HT-29 (cell line): ENCODE measurements at regions not wholly inside any gene's neighbourhood (a gene's known extent, or its start where the extent isn't known, plus 50 kb on each side); places are given as distances from the start of the nearest gene placed in this dataset.

Experiments used
- DNase-seq: peaks from one replicate; pipeline ENCODE4 v3.0.0-alpha.2; 2015; ENCODE audit warnings: low spot score

DNA sequence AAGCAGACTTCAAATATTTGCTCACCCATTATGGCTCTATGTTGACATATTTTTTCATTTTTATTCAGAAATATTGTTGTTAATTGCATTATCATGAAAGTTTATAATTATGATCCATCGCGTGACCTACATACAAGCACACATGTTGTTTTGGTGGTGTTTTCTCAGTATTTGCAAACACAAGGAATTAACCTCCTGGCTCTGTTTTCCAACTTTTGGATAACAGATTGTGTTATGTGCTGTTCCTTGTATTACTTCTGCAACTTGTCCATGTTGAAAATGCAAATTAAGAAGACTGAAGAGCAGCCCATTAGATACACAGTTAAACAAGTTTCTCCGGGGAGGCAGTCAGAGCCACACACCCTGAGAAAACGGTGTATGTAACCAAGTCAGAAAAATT lies 201.2 kb downstream of the SEC23A start:
- DNase-seq: no peak

DNA sequence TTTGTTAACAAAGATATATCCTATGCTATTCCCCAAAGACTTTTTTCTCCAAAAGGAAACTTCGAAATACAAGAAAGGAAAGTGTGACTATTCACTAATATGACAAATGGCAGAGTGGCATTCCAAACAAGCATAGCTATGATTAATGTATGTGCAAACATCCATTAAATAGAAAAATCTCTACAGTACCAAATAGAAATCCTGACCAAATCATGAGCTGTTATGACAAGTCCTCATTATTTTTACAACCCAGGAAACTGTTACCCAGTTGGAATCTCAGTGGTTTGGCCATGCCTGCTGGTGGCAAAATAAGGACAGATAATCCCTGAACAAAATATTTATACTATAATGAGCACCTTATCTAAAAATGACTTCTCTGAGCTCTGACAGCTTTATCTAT lies 202.1 kb downstream of the SEC23A start:
- no peak for DNase-seq

DNA sequence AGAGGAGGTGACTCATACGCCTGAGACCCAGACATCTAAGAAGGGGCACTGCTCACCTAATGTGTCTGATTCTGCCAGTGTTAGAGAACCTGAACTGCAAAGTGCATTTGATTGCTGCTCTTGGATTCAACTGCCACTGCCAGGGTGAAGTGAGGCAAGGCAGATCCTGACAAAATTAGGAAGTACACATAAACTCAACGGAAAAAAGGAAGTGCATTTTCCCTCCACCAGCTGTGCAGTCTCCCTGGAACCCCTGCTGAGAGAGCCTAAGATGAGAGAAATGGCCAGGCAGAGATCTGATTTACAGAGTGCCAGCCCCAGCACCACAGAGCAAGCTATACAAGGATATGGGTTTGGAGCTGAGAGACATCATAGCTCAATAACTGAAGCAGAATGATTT lies 215.3 kb downstream of the SEC23A start:
- DNase-seq: no peak

DNA sequence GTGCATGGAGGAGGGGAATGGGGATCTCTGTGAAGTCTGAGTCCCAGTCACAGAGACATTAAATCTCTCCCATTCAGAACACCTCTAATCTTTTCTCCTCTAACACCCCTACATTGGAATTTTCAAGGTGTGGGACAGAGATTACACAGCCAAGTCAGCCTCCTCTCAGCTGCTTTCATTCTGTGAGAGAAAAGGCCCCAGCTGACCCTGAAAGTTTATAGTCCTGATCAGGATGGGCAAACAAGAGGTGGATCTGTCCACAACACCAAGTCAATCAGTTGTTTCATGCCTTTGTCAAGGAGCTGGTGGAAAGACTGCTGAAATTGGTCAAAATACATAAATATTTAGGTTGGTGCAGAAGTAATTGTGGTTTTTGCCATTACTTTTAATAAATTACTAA lies 218.9 kb downstream of the SEC23A start:
- no peak for DNase-seq

DNA sequence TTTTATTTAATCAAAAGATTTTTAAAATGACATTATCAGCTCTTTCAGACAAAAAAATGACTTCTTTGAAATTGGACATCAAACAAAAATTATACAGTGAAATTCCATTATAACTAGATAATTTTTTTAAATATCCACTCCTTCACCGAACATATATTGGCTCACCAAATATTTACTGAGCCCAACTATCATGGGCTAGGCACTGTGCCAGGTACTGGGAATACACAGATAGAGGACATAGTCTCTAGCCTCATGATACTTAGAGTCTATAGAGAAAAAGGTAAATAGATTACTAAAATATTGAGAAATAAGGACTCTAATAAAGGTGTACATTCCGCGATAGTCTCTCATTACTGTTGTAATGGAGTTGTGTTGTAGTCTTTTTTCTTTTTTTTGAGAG lies 219.9 kb downstream of the SEC23A start:
- DNase-seq: no peak

DNA sequence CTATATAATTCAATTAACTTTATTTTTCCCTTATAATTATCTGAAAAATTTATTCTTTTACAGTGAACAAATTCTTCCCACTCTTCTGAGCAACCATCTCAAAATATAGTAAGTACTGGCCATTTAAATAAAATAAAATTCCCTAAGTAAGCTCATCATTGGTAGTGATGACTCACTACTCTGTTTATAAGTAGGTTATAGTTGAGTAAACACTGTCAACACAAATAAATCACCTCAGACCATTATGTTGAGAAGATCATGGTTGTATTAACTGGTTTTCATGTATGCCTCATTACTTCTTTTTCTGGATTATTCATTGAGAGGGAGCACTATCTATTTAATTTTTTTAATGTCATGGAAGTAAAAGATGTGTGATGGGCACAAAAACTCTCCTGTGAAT lies 220.5 kb downstream of the SEC23A start:
- no peak for DNase-seq

DNA sequence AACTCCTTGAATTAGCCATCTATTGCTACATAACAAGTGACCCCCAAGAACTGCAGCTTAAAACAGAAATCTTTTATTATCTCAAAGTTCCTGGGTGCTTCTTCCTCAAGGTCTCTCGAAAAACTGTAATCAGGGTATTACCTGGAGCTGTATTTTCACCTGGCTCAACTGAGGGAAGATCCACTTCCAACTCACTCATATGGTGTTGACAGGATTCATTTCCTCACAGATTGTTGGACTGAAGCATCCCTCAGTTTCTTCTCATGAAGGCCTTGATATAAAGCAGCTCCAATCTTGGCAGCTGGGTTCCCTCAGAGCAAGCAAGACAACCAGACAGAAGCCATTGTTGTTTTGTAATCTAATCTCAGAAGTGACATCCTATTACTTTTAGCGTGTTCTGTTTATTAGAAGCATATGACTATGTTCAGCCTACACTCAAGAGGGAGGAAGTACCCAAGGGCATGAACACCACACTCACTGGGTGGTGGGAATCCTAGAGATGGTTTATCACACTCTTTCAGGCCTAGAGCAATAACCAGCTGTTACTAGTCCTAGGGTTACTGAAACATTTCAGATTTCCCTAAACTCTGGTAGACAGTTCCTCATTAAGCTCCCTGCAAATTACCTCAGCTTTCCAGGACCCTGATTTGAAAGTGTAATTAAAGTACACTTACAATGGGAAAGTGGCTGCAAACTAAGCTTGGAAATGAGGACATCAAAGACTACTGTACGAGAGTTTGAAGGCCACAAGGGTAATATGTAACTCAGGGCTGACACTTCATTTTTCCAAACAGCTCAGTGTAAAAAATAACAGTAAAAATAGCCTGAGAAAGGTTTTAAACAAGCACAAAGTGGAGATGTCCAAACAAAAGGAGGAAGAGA lies 222.2 kb downstream of the SEC23A start:
- DNase-seq: no peak

DNA sequence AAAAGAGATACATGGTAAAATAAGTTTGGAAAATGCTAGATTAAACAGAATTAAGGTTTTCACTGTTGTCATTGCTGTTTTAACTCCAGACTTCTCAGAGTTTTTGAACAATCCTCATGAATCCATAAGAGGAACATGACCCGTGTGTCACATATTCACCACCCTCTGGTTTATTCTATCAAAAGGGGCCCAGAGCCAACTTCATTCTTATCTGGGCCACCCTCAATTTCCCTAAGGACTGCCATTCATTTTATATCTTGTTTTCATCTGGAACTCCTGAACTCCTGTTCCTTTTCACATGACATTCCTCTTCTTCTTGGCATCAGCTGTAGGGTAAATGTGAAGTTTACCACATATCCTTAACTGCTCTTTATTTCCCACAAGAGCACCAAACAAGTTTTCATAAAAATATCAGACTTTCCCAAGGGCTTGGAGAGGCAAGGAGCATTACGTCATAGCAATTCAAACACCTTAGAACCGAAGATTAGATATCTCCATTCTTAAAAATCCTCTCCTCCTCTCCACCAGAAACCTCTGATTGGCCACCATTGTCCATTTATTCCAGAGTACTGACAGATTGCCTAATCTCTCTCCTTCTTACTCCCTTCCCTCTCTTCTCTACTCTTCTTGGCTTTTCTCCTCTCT lies 225.2 kb downstream of the SEC23A start:
- DNase-seq: no peak

DNA sequence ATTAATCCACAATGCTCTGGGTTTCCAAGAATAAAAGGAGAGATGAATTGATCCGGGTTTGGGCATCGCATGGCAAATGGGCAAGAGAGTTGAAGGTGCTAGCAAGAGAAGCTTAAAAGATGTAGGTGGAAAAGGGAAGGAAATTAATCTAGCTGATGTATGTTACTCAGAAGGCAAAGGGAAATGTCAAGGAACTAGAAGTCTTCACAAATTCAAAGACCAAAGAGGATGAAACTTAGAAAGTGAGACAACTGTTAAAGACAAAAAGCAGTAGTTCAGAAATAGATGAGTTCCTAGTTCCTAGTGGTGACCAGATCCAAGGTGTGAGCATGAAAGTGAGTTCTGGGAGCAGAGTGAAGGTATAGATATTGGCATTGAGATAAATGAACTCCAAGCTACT lies 228.3 kb downstream of the SEC23A start:
- DNase-seq: no peak

DNA sequence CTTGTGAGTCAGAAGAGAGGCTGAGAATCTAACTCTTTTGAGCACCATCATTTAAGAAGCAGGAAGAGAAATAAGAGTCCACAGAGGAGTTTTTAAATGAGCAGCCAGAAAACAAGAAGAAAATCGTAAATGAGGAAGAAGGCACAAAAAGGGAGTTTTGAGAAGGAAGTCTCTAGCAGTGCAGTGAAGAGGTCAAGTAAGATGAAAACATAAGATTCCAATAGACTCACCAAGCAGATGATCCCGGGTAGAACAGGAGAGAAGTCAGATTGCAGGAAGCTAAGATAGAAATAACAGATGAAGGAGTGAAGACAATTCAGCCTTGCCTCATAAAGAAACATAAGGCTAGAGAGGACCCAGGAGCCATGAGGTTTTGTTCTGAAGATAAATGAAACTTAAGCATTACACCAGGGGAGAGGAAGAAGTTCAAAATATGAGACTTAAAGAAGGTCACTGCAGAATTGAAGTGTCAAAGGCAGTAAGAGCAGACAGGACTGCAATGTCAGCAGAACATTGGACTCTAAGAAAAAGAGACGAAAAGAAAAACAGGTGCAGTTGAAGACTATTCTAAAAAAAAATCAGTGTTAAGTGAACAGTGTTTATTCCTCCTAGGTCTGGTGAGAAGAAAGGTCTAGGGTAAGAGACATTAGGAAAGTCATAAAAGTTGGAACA lies 229.0 kb downstream of the SEC23A start:
- no peak for DNase-seq

DNA sequence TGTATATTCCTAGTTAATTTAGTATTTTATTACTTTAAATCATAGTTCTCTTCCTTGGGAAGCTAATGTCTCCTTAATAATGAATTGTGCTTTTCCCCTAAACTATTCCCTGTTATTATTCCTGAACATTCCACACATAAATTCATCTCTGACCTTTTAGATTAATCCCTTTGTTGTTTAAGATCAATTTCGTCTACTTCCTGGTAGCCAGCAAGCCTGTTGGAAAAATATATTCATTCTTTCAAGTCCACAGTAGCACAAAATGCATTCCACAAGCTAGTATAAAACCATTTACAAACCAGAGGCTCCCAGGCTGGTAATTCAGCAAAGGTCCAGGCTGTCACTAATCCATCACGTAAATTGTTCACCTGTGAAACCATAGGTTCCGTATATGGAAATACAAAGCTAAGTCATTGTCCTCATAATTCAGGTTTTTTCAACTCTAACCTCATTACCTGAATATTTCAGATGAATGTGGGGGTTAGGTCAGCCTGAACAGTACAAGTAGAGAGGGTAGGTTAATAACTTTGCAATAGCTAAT lies 232.7 kb downstream of the SEC23A start:
- no peak for DNase-seq

DNA sequence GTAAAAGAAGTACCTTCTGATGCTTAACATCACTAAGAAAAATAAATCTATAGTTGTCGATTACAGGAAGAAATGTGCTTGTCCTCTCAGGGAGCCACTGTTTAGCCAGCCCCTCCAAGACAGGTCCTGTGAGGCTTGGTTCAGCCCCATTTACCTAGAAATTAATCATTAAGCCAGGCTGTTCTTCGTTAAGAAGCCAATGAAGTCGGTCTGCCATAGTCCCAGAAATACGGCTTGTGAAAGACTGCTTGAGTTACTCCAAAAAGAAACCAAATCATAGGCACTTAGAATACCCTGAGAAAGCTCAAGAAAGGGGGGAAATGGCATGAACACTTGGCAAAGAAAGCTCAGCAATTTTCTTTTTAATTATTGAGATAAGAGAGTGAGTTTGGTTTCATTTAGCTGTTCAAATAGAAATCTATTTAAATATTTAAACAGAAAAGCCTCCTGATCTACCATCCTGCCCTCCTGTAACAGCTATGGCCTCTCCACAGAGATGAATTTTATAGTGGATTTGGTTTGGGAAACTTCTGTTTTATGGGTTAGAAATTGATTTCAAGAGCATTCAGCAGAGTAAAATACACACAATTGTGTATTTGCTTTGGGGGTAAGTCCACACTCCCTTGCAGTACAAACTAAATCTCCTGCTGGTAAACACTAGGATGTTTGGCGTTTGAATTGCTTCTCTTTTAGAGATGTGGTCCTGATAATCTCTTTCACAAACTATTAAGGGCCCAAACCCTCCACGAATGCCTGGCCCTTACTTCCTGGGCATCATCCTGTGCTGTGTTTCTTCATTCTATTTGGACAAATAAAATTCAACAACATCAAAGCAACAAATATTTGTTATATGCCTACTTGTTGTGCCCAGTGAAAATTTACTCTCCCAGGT lies 234.4 kb downstream of the SEC23A start:
- no peak for DNase-seq

DNA sequence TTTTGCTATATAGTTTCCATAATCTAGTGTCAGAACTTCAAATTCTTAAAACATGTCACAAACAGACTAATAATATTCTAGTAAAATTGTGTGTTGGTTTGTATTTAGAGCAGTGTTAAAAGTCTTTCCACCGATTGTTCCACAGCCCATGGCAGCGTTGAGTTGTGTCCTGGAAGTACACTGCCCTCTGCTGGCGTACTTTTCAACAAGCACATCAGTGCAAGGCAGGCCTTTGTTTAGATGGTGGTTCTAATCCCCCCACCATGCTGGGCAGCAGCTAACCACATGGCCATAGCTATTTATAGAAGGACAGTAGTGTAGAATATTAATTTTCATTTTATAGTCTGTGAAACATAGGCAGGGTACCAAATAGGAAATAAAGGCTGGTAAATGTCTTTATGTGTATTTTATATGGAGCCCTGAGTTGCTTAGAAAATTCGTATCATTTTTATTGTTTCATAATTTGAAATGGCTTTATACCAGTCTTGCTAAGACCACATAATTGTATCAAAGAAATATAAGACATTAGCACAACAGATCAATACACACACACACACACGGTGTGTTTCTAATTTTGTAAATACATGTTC lies 235.4 kb downstream of the SEC23A start:
- peak; percentile 66 for DNase-seq

DNA sequence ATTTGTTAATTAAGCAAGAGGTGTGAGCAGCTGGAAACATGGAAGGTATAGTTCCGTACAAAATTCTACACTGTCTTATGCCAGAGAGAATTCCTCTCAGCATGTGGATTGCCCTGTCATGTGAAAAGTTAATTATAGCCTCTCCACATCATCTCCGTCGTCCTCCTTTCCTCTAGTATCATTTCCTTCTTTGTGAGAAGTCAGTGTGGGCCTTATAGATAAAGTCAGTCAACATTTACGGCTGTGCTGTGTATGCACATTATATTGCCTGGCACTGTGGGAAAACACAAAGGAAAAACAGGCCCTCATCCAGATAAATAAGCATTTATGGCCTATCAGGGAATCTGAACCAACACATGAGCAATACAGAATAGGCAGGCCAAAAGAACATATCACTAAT lies 236.6 kb downstream of the SEC23A start:
- no peak for DNase-seq

DNA sequence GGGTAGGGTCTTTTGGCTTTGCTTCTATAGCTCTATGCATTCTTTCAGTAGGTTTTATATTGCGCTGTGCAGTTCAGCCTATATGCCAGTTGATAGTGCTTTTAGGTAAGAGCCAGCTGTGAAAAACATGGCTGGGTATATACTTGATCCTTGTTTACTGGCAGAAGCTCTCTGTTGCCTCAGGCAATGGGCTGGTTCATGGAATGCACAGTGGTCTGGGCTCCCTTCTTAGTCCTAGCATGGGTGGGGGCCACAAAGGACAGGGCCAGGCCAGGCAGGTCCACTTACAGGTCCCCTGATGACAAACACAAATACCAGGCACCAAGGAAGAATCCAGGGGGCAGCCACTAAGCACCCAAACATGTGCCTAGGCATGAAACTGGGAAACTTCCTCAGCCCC lies 240.7 kb downstream of the SEC23A start:
- DNase-seq: no peak

DNA sequence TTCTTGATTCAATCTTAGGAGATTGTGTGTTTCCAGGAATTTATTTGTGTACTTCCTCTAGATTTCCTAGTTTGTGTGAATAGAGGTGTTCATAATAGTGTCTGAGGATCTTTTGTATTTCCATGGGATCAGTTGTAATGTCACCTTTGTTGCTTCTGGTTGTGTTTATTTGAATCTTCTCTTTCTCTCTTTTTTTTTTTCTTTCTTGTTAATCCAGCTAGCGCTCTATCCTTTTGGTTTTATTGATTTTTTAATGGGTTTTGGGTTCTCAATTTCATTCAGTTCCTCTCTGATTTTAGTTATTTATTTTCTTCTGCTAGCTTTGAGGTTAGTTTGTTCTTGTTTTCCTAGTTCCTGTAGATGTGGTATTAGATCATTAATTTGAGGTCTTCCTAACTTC lies 242.5 kb downstream of the SEC23A start:
- DNase-seq: no peak

DNA sequence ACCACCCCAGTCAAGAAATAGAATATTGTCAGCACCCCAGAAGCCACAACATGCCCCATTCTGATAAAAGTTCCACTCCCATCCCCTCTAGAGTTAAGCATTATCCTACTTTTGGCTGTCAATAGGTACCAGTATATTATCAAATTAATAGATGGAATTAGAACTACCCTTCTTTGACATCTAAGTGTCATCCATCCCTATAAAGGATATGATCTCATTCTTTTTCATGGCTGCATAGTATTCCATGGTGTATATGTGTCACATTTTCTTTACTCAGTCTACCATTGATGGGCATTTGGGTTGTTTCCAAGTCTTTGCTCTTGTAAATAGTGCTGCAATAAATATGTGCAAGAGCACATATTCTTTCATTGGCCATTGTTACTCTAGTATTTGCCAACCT lies 246.2 kb downstream of the SEC23A start:
- DNase-seq: no peak

DNA sequence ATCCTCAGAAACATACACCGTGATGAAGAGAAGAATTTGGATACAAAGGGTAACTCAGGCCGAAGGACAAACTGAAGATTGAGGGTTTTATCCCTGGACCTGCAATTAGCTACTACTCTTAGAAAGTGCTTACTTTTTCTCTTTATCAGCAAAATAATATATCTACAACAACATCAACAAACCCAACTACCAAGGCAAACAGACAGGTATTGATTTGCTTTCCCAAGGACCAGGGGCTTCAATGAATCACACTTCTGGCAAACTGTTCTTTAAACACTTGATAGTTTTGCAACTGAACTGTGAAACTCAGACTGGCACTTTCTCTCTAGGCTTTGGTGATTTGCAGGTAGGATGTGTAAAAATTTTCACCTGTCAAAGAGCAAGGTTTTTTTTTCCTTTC lies 247.5 kb downstream of the SEC23A start:
- DNase-seq: no peak

DNA sequence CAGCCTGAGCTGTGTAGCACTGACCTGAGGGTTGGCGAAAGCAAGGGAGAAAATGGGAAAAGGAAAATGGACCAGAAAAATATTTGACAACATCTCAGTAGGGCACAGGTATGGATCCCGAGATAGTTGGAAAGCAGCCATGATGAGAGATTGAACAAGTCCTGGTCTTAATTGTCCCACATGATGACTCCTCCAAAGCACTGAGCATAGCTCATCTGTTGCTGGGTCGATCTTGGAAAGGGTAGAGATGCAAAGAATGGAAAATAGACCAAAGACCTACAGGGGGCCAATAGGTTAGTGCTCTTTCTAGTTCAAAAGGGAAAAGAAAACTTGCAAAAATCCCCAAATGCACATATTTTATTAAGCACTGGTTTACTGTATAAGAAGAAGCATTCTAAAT lies 251.9 kb downstream of the SEC23A start:
- DNase-seq: no peak

DNA sequence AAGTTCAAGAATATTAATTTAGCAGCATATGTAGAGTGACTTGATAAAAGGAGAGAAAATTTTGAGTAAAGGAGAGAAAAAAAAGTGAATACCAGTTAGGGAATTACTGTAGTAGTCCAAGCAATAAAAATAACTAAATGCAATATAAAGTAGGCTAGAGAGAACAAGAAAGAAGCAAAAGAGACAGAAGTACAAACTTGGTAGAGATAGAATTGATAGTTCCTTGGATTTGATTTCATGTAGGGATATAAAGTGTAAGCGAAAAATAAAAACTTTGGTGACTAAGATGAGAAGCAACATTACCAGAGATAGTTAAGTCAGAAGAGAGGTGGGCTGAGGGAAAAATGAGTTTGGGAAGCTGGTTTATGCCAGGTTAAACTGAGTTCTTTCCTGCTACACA lies 252.4 kb downstream of the SEC23A start:
- no peak for DNase-seq
